DOHH2 (cell line): ENCODE measurements at regions not wholly inside any gene's neighbourhood (a gene's known extent, or its start where the extent isn't known, plus 50 kb on each side); places are given as distances from the start of the nearest gene placed in this dataset.

Experiments
- CTCF ChIP-seq: fragments of 200-600 bp; sonication (generic); IDR thresholded peaks from one replicate; pipeline ENCODE4 v1.5.1; 2014; ENCODE audit warnings: antibody characterized with exemption, mild to moderate bottlenecking, low read depth, low read length; ENCODE audit not compliant: poor library complexity, severe bottlenecking
- EZH2phosphoT487 ChIP-seq: fragments of 200-600 bp; sonication (generic); IDR thresholded peaks from 2 replicates; pipeline ENCODE4 v1.6.1; 2017; ENCODE audit warnings: borderline replicate concordance, mild to moderate bottlenecking, antibody characterized with exemption, low read length, moderate library complexity, mixed read lengths

- TF ChIP-seq CTCF (no peak), EZH2phosphoT487 (no peak)
These were observed 138.8 kb upstream of the VSTM2B start for GRCh38 chr19:29386970-29387369.
